Lung microvascular endothelial cell (primary cell): ENCODE measurements at regions not wholly inside any gene's neighbourhood (a gene's known extent, or its start where the extent isn't known, plus 50 kb on each side); places are given as distances from the start of the nearest gene placed in this dataset.
A peak's percentile ranks its signal among the peaks of the same experiment; 100 is the strongest.

Source experiments
- DNase-seq, 2 donors: peaks; one replicate each; pipeline versions ENCODE4 v3.0.0 to v3.0.0-alpha.2; 2010; ENCODE audit warnings: low read depth in 2 of 2

DNA sequence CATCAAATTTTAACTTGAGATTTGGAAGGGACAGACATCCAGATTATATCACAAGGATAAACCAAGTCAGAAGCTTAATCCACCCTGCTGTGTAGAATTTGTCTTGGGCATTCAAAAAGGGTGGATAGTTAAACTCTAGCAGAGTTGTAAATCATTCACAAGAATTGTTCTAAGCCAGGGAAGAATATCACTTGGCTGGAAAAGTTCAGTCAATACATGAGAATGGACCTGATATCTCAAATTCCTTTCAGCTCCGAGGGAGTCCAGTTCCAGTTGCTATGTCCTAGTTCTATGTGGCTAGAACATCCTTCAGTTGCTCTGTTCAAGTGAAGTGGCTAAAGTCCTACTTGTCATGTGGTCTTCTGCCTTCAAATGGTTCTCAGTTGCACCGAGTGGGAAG, 351.8 kb upstream of the JARID2 start:
- DNase-seq = no peak

DNA sequence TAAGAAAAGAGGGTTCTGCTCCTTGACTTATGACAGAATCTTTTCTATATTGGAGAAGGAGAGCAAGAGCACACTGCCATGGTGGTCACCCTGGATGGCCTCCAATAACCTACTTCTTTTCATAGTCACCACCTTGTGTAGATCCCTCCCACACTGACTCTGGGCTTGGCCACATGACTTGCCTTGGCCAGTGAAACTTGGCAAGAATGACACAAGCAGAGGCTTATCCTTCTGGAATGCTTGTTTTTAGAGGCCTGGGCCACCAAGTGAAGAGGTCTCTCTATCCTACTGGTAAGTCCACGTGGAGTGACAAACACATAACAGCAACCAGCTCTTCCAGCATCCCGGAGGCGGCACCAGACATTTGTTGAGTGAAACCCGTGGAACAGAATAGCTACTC, 349.4 kb upstream of the JARID2 start:
- DNase-seq = no peak

DNA sequence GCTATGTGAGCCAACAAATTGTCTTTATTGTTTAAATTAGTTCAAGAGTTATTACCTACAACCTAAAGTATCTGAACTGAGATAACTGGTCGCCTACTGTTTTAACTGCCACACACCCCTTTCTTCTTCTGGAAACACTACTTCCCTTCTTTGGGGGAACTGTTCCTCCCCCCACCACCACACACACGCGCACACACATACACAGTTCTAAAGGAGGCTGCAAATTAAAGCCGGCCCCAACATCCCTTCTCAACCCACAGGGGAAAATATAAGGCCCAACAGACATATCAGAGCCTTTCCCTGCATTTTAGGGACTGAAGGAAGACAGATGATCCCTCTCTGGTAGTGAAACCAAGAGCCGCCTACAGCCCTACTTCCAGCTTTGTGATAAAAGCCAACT, 348.0 kb upstream of the JARID2 start:
- DNase-seq = no peak

DNA sequence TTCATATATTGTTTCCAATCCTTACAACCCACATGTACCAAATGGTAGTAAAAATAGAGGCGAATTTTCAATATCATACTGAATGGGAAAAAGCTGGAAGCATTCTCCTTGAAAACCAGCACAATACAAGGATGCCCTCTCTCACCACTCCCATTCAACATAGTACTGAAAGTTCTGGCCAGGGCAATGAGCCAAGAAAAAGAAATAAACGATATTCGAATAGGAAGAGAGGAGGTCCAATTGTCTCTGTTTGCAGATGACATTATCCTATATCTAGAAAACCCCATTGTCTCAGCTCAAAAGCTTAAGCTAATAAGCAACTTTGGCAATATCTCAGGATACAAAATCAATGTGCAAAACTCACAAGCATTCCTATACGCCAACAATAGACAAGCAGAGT, 346.4 kb upstream of the JARID2 start:
- DNase-seq = peak in 1 of 2 donors; percentile 75

DNA sequence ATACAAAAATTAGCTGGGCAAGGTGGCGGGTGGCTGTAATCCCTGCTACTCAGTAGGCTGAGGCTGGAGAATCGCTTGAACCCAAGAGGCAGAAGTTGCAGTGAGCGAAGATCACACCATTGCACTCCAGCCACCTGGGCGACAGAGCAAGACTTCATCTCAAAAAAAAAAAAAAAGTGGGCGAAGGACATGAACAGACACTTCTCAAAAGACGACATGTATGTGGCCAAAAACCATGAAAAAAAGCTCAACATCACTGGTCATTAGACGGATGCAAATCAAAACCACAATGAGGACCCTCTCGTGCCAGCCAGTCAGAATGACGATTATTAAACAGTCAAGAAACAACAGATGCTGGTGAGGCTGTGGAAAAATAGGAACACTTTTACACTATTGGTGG, 344.9 kb upstream of the JARID2 start:
- DNase-seq = no peak

DNA sequence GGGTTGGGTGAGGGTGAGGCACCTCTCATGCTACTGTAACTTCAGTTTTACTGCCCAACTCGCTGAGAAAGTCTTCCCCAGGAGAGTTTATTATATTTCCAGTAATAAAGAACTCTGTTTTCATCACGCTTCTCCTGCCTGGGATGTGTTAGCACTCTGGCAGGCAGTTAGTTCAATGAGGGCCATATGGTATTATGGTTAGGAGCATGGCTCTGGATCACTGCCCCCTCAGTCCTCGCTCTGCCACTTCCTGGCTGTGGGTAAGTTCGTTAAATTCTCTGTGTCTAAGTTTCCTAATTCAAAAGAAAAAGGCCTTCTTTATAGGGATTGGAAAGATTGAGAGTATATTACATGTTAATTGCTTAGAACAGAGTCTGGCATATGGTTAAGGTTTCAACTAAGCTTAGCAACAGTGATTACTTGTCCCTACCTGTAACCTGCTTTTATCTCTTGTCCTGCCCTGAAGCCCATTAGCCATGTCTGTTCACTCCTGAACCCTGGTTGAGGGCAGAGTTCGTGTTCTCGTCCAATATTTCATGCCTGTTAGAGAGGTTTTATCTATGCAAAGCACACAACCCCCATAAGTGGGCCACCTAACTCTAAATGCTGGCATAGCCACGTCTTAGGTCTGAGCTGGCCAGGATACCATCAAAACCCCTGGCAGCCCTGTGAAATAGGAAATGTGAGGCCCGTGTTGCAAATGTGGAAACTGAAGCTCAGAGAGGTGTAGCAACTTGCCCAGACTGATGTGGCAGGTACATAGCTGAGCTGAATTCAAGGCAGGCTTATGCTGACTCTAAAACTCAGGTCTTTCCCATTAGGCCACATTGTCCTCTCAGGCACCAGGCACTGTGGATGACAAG, 342.5 kb upstream of the JARID2 start:
- DNase-seq = no peak

- DNase-seq = no peak
Measured at GRCh38 chr6:14905201-14905600, 340.7 kb upstream of the JARID2 start.

DNA sequence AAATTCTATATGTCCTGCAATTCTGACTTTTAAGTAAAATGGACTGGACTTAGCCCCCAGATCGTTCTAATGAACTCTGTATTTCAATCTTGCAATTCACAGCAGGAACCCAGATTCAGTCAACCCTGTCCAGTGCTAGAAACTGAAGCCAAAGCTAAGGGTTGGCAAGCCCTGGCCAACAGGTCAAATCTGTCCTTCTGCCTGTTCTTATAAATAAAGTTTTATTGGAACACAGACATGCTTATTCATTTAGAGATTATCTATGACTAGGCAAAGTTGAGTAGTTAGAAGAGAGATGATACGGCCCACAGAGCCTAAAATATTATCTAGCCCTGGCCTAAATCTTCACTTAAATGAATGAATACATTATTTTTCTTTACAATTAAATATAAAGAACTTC, 339.2 kb upstream of the JARID2 start:
- DNase-seq = no peak

- DNase-seq = no peak
Measured at GRCh38 chr6:14910692-14911547, 334.9 kb upstream of the JARID2 start.

GRCh38 chr6:14912226-14912625, 333.6 kb upstream of the JARID2 start:
- DNase-seq = no peak

GRCh38 chr6:14912706-14913105, 333.2 kb upstream of the JARID2 start:
- DNase-seq = no peak

DNA sequence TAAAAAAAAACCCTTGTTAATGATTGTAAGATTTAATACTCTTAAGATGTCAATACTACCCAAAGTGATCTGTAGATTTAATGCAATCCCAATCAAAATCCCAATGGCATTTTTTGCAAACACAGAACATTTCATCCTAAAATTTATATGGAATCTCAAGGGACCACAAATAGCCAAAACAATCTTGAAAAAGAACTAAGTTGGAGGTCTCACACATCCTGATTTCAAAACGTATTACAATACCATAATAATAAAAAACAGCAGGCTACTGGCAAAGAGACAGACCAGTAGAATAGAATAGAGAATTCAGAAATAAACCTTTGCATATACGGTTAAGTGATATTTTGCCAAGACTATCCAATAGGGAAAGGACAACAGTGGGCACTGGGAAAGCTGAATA, 331.9 kb upstream of the JARID2 start:
- DNase-seq = no peak

GRCh38 chr6:14915888-14916832, 329.7 kb upstream of the JARID2 start:
- DNase-seq = no peak

- no peak for DNase-seq
Measured at GRCh38 chr6:14917109-14917910, 328.6 kb upstream of the JARID2 start.

DNA sequence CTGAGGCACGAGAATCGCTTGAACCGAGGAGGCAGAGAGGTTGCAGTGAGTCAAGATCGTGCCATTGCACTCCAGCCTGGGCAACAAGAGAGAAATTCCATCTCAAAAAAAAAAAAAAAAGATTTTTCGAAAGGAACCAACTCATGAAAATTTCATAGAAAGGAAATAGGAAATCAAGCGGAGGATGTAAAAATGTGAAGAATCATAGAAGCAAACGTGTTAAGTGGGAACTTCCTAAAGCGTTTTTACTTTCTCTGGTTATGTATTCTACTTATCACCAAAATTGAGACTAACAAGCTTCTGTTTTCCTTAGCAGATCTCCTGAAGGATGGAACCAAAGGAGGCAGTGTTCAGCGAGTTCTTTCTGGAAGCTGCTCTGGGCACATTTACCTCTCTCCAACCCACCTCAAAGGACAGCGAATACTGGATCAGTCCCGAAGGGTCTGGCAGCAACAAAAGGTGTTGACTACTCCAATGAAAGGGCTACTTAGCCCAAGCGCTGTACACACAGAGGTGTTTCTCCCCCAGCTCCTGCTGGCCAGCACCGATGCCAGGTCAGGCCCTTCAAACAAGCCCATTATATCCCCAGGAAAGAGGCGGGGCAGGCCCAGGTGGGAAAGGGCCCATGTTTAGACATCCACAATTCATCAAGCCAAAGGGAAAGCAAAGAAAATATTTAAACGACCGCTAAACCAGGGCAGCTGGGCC, 327.5 kb upstream of the JARID2 start:
- DNase-seq = no peak

GRCh38 chr6:14919038-14919670, 326.7 kb upstream of the JARID2 start:
- DNase-seq = no peak

DNA sequence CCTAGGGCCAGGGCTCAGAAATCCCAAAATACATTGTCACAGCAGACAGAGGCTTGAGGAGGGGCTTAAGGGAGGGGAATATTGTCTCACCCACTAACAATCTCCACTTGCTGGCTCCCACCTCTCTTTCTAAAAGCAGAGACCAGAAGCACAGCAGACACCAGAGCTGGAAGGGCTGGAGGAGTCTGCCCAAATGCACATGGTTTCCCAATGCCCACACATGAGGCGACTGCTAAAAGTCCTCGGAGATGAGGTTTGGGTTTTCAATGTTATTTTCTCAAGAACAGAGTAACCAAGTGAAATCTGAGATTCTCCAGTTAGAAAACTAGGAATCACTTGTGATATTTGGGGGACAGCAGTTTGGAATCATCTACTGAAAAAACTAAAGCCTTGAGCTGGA, 325.6 kb upstream of the JARID2 start:
- no peak for DNase-seq

DNA sequence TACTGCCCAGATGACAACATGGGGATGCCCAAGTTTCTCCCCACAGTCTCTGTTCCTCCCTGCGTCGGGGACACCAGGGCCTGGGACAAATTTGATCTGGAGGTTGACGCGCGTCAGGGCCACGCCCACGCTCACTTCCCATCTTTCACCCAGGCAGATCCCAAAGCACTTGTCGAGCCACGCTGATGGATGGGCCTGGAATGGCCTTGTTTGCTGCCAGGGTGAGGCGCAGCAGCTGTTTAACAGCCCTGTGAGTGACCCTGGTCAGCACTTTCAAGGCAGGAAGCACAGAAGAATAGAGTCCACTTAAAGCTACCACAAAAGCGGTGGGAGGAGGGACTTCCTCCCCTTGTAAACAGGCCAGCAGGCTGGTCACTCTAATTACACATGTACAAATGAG, 324.7 kb upstream of the JARID2 start:
- peak; percentile 69 to 72 for DNase-seq

DNA sequence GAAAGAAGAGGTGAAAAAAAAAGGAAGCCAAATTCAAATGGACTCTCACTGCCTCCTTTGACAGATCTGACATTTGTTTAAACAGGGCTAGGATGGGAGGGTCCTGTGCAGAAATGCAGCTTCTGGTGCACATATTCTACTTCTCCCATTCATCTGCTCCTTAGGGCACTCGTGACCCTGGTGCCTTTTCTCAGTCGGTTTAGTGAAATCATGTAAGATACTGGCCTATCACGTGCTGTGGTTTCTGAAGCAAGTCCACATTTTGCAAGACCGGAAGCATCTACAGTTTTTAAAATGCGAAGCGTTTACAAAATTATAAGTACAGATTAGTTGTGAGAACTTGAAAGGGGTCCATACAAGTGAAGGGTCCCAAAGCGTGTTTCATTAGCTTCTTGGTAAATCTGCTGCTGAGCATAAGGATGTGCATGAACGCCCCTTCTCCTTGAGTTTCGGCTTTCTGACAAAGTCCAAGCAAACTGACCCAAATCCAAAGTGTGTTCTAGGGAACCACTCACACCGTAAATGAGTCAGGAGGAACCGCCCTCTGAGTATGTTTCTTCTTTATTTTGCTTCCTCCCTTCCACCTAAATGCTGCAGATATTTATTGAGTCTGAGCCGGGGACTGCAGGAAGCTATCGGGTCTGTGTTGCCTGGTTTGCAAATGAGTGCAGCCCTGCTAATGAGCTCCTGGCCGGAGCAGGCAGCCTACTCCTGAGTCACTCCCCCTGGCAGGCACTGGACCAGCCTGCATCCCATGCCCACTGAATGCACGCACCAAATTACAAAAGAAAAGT, 323.8 kb upstream of the JARID2 start:
- DNase-seq = no peak
